ENCODE measurements at regions not wholly inside any gene's neighbourhood (a gene's known extent, or its start where the extent isn't known, plus 50 kb on each side); places are given as distances from the start of the nearest gene placed in this dataset.

- BruUV-seq (replicated peaks): no TSS peak
- no peak overlapping the region for H2AK9ac ChIP-seq (replicated peaks; ENCODE audit: low read depth, low read length, poor library complexity)
- H2BK5ac ChIP-seq (ENCODE audit: low read depth, low read length, poor library complexity, severe bottlenecking): no peak overlapping the region
- peak overlapping the region; percentile 61 for H2AK5ac ChIP-seq (ENCODE audit: low read depth, low read length)
- H3K56ac ChIP-seq (ENCODE audit: extremely low read depth, insufficient read depth, low read length): no peak overlapping the region
- H3K18ac ChIP-seq (ENCODE audit: low read depth, low read length): no peak overlapping the region; the same call in 1 of the 2 replicates
- H3K9me3 ChIP-seq (ENCODE audit: control insufficient read depth, insufficient read depth, low read length): no peaks in the 10 kb centered on the region
- H3K27me3 ChIP-seq (ENCODE audit: control insufficient read depth, insufficient read depth, low read length): no peaks in the 10 kb centered on the region
- in situ Hi-C loops (cut with MboI; ENCODE audit: low sequenced_read_pairs): no loop called here
- peaks cover 7% of the 10 kb centered on the region for H3K4me1 ChIP-seq (ENCODE audit: control insufficient read depth, insufficient read depth, low read length)
- H3K23ac ChIP-seq (ENCODE audit: low read depth, low read length): no peak overlapping the region
- H3K9me1 ChIP-seq (ENCODE audit: insufficient read depth, low read length): peaks cover 12% of the 10 kb centered on the region
- no peak overlapping the region for H4K5ac ChIP-seq (ENCODE audit: low read depth, low read length)
- dilution Hi-C loops (cut with HindIII; ENCODE audit: low sequenced_read_pairs, unreplicated experiment): no loop called here
- peak overlapping the region; percentile 42 for H3K4ac ChIP-seq (ENCODE audit: low read depth, low read length)
- no peak overlapping the region for H4K91ac ChIP-seq (ENCODE audit: insufficient read depth, low read depth, low read length)
- no peaks in the 10 kb centered on the region for H3K79me1 ChIP-seq (ENCODE audit: low read depth in 1 of 2, low read length in 2 of 2)
- no peak for ATAC-seq (ENCODE audit: low read depth)
- H3K27ac ChIP-seq (ENCODE audit: insufficient read depth, low read length): no peak overlapping the region
- H3K9ac ChIP-seq (ENCODE audit: low read depth, low read length): no peak overlapping the region
- peak overlapping the region; percentile 47; the same call in 1 of the 2 replicates for H2BK120ac ChIP-seq (ENCODE audit: low read depth, low read length)
- peak; percentile 66 for TF ChIP-seq BHLHE40 (IDR thresholded peaks at IDR 0.05; ENCODE audit: low read depth, low read length)
- no peak for TF ChIP-seq RCOR1 (IDR thresholded peaks at IDR 0.05; ENCODE audit: insufficient replicate concordance, low read length)
- no peak for TF ChIP-seq MXI1 (IDR thresholded peaks at IDR 0.05; ENCODE audit: borderline replicate concordance, low read depth, low read length)
- H3K4me2 ChIP-seq (ENCODE audit: low read depth, low read length): no peak overlapping the region
- no peak overlapping the region; the same call in 2 of the 3 replicates for H2BK15ac ChIP-seq (ENCODE audit: low read depth, low read length)
- H2AFZ ChIP-seq (replicated peaks; ENCODE audit: low read length, poor library complexity): peak overlapping the region; percentile 70
- peak overlapping the region; percentile 50 for H3K14ac ChIP-seq (replicated peaks; ENCODE audit: low read depth, low read length)
- no peaks in the 10 kb centered on the region for H3K36me3 ChIP-seq (ENCODE audit: control insufficient read depth, insufficient read depth, low read length)
- H4K8ac ChIP-seq (ENCODE audit: low read depth in 2 of 2, low read length in 2 of 2): no peak overlapping the region; a peak in 1 of 4 replicates
- POLR2A ChIA-PET (ENCODE audit: unreplicated experiment): no interaction called here
- WGBS, 2 experiments (ENCODE audit: extremely low coverage in 2 of 2, insufficient read length in 1 of 2): no CpG with 5 or more reads among the region's 10 CpGs
- intact Hi-C loops (cut with micrococcal nuclease): no loop called here
- CTCF ChIA-PET: interaction anchor here (0.6 kb wide), 2 partner anchors 23 to 347 kb away, joined by 5 read pairs; no protein-coding TSS in a partner anchor
- no peak overlapping the region for H3K4me3 ChIP-seq (ENCODE audit: insufficient read depth, low read depth, low read length)
- peak; percentile 45 for DNase-seq
- H2BK20ac ChIP-seq (ENCODE audit: low read depth, low read length): peak overlapping the region; percentile 70; the same call in 1 of the 2 replicates
- H4K20me1 ChIP-seq (ENCODE audit: insufficient read depth, low read length): no peaks in the 10 kb centered on the region
These were observed 300.0 kb upstream of the TAS2R1 start for GRCh38 chr5:9930156-9930555.

All from IMR-90 (cell line).